Breast epithelium (tissue), 4 donors: ENCODE measurements at regions not wholly inside any gene's neighbourhood (a gene's known extent, or its start where the extent isn't known, plus 50 kb on each side); places are given as distances from the start of the nearest gene placed in this dataset.

Experiments
- DNase-seq, 2 donors: peaks; one replicate each; pipeline ENCODE4 v3.0.0-alpha.2; 2019; ENCODE audit warnings: low spot score in 2 of 2
- H3K27ac ChIP-seq, 2 donors: fragments of 200-600 bp; sonication (generic) in 1 of 2; one replicate each; pipeline ENCODE4 v1.5.1; 2016 to 2019; ENCODE audit warnings: mild to moderate bottlenecking in 1 of 2
- H3K27me3 ChIP-seq, 2 donors: fragments of 200-600 bp; sonication (generic) in 1 of 2; one replicate each; pipeline versions ENCODE4 v1.5.1 to v1.6.0; 2017 to 2019; ENCODE audit warnings: control low read depth in 1 of 2, mild to moderate bottlenecking in 1 of 2
- H3K36me3 ChIP-seq: fragments of 200-600 bp; one replicate; pipeline ENCODE4 v1.5.1; 2019
- H3K4me1 ChIP-seq, 2 donors: fragments of 200-600 bp; sonication (generic); one replicate each; pipeline ENCODE4 v1.5.1; 2016 to 2019; ENCODE audit warnings: control low read depth in 1 of 2
- H3K4me3 ChIP-seq, 3 donors: fragments of 200-600 bp; sonication (generic); 1 replicate in 2 of 3; 2 replicates in 1 of 3; pipeline ENCODE4 v1.5.1; 2016 to 2019; ENCODE audit warnings: mild to moderate bottlenecking in 3 of 3, moderate library complexity in 2 of 3
- H3K9me3 ChIP-seq, 2 donors: fragments of 200-600 bp; sonication (generic) in 1 of 2; one replicate each; pipeline ENCODE4 v1.5.1; 2016 to 2019; ENCODE audit warnings: control low read depth in 1 of 2
- CTCF ChIP-seq, 3 donors: fragments of 450-650 bp; IDR thresholded peaks; one replicate each; pipeline ENCODE4 v1.5.1; 2016 to 2017; ENCODE audit warnings: antibody characterized with exemption in 3 of 3, mild to moderate bottlenecking in 3 of 3, moderate library complexity in 3 of 3
- POLR2A ChIP-seq: fragments of 450-650 bp; IDR thresholded peaks from one replicate; pipeline ENCODE4 v1.6.1; 2016; ENCODE audit warnings: antibody characterized with exemption, mild to moderate bottlenecking, moderate library complexity
- POLR2AphosphoS5 ChIP-seq, 3 donors: sonication (generic); formaldehyde crosslinking; IDR thresholded peaks; one replicate each; pipeline ENCODE4 v1.6.1; 2017; ENCODE audit warnings: antibody characterized with exemption in 3 of 3
- intact Hi-C: fragments of 100-400 bp; cut with DNase I; formaldehyde crosslinking; loops from one replicate; pipeline ENCODE4 v1.15.1; 2023; ENCODE audit warnings: low total_unique reads

GRCh38 chr7:42606193-42606905, 305.5 kb downstream of the C7orf25 start:
- intact Hi-C loops, result no loop called here
- H3K27ac ChIP-seq, result no peak overlapping the region
- H3K4me1 ChIP-seq, result no peaks in the 10 kb centered on the region
- H3K9me3 ChIP-seq, result no peaks in the 10 kb centered on the region
- TF ChIP-seq POLR2A (no peak), POLR2AphosphoS5 (IDR thresholded peaks at IDR 0.05) (no peak), CTCF (IDR thresholded peaks at IDR 0.05) (no peak)
- no peaks in the 10 kb centered on the region for H3K36me3 ChIP-seq
- no peak for DNase-seq
- no peaks in the 10 kb centered on the region for H3K27me3 ChIP-seq
- no peak overlapping the region for H3K4me3 ChIP-seq

GRCh38 chr7:42605406-42606192, 306.3 kb downstream of the C7orf25 start:
- H3K4me3 ChIP-seq, result no peak overlapping the region
- H3K36me3 ChIP-seq, result no peaks in the 10 kb centered on the region
- H3K27ac ChIP-seq, result no peak overlapping the region
- DNase-seq, result no peak
- intact Hi-C loops, result no loop called here
- H3K27me3 ChIP-seq, result no peaks in the 10 kb centered on the region
- H3K4me1 ChIP-seq, result no peaks in the 10 kb centered on the region
- no peaks in the 10 kb centered on the region for H3K9me3 ChIP-seq
- TF ChIP-seq CTCF (IDR thresholded peaks at IDR 0.05), result no peak
- TF ChIP-seq POLR2A, result no peak
- no peak for TF ChIP-seq POLR2AphosphoS5 (IDR thresholded peaks at IDR 0.05)

- no peak for DNase-seq
- TF ChIP-seq POLR2AphosphoS5 (IDR thresholded peaks at IDR 0.05) (no peak), POLR2A (no peak), CTCF (IDR thresholded peaks at IDR 0.05) (no peak)
- intact Hi-C loops, result no loop called here
- Histone ChIP-seq H3K9me3 (no peaks in the 10 kb centered on the region), H3K27ac (no peak overlapping the region), H3K4me3 (no peak overlapping the region), H3K27me3 (no peaks in the 10 kb centered on the region), H3K4me1 (no peaks in the 10 kb centered on the region), H3K36me3 (no peaks in the 10 kb centered on the region)
Observed at GRCh38 chr7:42603496-42603895, 308.4 kb downstream of the C7orf25 start.

GRCh38 chr7:42597300-42597699, 314.6 kb downstream of the C7orf25 start:
- H3K9me3 ChIP-seq, result peaks cover 0 to 6% of the 10 kb centered on the region in 2 donors
- H3K27me3 ChIP-seq, result no peaks in the 10 kb centered on the region
- DNase-seq, result no peak
- H3K27ac ChIP-seq, result no peak overlapping the region
- no peaks in the 10 kb centered on the region for H3K4me1 ChIP-seq
- no peak overlapping the region for H3K4me3 ChIP-seq
- TF ChIP-seq CTCF (IDR thresholded peaks at IDR 0.05), result no peak
- TF ChIP-seq POLR2AphosphoS5 (IDR thresholded peaks at IDR 0.05), result no peak
- no peak for TF ChIP-seq POLR2A
- H3K36me3 ChIP-seq, result no peaks in the 10 kb centered on the region
- intact Hi-C loops, result no loop called here

GRCh38 chr7:42596737-42597136, 315.1 kb downstream of the C7orf25 start:
- Histone ChIP-seq H3K36me3 (no peaks in the 10 kb centered on the region), H3K27ac (no peak overlapping the region), H3K27me3 (no peaks in the 10 kb centered on the region), H3K4me1 (no peaks in the 10 kb centered on the region), H3K9me3 (peaks cover 0 to 9% of the 10 kb centered on the region in 2 donors), H3K4me3 (no peak overlapping the region)
- intact Hi-C loops, result no loop called here
- no peak for DNase-seq
- TF ChIP-seq CTCF (IDR thresholded peaks at IDR 0.05), result no peak
- TF ChIP-seq POLR2A, result no peak
- TF ChIP-seq POLR2AphosphoS5 (IDR thresholded peaks at IDR 0.05), result no peak
